Fibroblast of gingiva (primary cell): ENCODE measurements at regions not wholly inside any gene's neighbourhood (a gene's known extent, or its start where the extent isn't known, plus 50 kb on each side); places are given as distances from the start of the nearest gene placed in this dataset.

ENCODE experiments used
- DNase-seq: peaks from one replicate; pipeline ENCODE4 v3.0.0-alpha.2; 2011; ENCODE audit warnings: low read depth

DNA sequence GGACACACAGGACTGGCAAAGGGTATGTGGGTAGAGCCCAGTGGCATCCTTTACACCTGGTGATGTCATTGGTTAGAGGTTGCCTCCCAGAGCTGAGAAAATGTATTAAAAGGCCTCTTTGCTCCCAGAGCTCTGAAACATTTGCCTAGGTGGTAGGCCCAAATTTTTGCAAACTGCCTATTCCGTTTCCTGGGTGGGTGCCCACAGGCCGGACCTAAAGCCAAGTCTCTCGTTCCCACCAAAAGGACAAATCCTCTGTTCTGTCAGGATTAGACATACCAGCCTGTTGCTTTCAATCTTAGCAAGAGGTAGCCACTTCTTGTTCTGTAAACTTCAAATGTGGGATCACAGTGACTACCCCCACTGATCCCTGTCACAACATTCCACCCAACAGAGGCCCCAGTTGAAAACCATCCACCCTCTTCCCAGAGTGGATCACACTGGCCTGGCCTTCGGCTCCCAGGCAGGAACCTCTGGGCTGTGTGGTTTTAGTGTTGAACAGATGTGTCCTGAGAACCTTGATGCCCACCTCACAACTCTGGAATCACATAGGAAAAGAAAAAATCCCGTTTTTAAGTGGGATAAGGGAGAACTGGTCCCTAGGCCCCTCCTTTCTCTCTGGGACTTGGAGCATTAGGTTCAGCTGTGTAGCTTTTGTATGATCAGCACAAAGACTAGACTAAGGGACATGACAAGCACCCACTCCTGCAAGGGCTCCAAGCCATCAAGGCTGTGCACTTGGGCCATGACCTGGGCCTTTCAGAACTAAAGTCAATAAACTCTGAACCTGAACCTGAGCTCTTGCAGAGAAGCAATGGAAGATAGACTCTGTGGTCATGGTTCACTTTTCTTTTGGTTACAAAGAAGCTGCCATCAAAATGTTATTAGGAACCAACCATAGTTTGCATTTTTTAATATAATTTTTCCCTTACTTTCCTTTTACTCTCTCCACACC lies 211.3 kb downstream of the CYP26B1 start:
- DNase-seq: no peak

GRCh38 chr2:71935262-71935848 lies 212.3 kb downstream of the CYP26B1 start:
- DNase-seq: peak; percentile 79

GRCh38 chr2:71934595-71935261 lies 212.9 kb downstream of the CYP26B1 start:
- peak; percentile 67 for DNase-seq

DNA sequence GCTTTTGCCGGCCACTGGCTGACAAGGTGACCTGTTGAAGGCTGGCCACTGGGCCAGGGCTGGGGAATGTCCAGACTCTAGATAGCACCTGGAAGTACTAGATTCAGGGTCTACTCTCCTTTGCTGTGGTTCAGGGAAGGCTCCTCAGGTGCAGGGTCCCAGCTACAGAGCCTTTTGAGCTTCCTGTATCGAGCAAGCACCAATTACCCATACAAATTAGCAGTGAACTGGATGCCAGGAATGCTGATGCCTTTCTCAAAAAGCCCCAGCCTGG lies 213.4 kb downstream of the CYP26B1 start:
- DNase-seq: no peak

- peak; percentile 51 for DNase-seq
Measured at GRCh38 chr2:71933467-71934319, 214.0 kb downstream of the CYP26B1 start.

DNA sequence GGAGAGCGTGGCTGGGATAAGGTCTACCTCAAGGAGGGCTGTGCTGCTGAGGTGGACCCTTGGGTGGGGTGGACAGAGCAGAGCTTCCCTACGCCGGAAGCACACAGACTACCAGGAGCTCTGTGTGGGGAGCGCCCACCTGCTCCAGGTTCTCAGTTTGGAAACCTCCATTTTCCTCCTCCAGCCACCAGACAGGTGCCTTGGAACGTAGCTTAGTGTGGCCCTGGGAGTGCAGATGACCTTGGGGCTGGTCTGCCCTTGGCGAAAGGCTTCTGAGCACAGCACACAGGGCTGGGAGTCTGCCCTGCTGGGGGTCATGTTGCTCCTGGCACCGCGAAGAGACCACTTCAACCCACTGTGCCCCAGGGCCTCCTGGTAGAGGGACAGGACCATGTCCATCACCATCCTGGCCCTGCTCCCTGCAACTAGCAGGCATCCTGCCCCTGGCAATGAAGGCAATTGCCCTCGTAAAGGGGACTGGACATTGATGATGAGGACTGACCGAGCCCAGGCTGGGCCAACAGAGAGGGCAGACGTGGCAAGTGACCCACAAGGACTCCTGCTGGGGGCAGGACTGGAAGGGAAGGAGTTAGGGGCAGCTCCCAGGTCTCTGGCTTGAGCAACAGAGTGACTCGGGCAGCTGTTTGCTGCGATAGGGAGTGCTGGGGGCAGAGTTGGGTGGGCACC lies 214.7 kb downstream of the CYP26B1 start:
- no peak for DNase-seq

DNA sequence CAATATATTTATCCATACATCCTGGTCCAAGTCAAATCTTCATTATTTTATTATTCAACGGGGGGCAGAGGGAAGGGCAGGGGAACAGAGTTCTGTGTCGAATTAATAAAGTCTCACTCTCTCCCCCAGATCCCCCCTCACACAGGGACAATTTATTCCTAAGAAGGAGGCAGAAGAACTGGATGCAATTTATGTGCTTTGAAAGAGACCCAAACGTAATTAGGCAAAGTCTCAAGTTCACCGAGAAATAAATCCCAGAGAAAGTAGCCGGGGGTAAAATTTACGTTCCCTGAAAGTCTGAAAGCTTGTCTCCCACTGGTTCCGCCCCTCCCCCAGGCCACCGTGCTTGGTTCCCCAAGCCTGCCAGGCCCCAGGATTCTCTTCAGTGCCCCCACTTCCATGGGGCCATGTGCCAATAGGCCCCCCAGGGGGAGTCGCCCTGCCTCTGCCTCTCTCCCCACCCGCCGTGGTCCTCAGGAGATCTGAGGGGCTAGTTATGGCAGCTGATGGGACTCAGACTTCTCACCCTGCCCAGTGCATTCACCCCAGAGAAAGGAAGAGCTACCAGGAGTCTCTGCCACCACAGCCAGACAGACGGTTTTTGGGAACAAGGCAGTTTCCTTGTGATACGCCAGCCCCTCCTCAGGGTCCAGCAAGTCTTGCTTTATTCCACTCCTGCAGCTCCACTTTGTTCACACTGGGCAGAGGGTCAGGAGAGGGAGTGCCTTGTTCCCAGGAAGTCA lies 215.5 kb downstream of the CYP26B1 start:
- DNase-seq: no peak

GRCh38 chr2:71930049-71930681 lies 217.5 kb downstream of the CYP26B1 start:
- peak; percentile 83 for DNase-seq

DNA sequence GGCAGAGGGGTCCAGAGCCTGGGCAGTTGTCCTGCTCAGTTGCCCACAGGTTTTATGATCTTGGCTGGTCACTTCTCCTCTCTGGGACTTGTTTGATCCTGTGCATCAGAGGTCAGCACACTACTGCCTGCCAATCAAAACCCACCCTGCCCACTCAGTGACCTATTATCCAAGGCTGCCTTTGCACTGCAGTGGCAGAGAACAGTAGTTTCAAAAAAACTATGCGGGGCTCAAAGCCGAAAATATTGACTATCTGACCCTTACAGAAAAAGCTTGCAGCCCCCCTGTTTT lies 218.2 kb downstream of the CYP26B1 start:
- DNase-seq: no peak

GRCh38 chr2:71928734-71929481 lies 218.8 kb downstream of the CYP26B1 start:
- no peak for DNase-seq

DNA sequence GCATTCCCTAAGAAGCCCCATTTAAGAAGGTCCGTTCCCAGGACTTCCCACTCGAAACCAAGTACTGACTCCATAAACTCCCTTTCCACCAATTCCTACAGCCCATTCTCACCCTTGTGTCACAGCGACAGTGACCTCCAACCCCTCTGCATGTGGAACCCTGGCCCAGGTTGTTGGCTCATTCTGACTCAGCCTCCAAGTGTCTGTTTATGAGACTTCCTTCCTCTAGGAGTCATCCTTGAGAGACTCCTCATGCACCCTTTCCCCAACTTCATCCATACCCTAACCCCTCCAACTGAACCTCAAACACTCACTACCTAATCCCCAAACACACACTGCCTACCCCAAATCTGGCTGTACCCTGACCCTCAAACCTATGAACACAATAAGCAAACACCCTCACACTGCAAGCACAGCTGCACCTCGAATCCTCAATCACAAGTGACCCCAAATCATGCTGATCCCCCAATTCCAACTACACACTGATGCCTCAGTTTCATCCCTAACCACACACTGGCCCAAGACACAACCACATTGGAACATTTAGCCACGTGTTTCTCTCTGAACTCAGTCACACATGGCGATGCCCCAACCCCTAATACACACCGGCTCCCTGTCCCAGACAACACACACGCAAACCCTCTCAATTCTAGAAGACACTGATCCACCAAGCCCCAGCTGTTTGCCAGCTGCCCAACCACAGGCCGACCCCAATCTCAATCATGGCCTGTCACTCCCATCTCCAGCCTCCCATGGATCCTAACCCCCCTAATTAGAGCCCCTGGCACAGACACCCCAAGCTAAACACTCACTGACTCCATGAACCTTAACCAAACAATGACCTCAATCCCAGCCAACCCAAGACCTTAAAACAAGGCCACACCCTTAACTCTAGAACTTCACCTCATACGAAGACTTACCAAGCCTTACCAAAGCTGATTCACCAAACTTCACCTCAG lies 219.6 kb downstream of the CYP26B1 start:
- DNase-seq: no peak

DNA sequence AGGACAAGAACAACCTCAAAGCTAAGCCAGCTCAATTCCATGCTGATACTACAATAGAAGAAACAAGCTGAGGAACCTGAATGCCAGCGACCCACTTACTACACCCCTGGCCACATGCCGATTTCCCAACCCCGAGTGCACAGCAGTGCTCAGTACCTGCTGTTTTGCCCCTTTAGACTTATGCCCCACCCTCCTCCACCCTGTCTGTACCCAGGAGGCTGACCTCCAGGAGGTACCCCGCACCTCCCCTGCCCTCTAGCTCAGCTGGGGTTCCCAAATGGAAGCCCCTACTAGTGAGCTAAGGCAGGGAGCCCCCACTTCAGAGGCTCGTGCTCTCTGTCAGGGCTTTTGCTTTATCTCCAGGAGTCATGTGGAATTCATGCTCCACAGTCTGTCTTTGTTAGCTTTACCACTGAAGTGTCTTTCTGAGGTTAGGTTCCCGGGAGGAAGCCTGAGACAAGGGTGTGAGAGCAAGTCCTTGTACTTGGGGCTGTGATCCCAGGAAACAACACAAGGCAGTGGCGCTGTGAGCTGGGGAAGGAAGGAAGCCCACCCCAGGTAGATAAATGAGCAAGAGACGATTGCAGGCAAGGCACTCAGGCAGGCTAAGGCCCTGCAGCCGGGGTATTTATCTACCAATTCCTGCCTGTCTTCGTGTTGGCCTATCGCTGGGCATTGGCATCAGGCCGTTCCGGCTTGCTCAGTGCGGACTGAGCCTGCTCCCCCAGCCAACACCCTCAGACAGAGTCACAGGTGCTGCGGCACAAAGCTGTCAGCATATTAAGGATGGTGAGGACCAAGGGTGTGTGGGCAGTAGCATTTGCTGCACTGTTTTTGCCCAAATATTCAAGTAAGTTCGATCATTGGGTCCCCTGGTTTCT lies 220.5 kb downstream of the CYP26B1 start:
- DNase-seq: no peak

GRCh38 chr2:71926089-71926447 lies 221.6 kb downstream of the CYP26B1 start:
- no peak for DNase-seq

- DNase-seq: no peak
Measured at GRCh38 chr2:71925268-71926088, 222.2 kb downstream of the CYP26B1 start.

DNA sequence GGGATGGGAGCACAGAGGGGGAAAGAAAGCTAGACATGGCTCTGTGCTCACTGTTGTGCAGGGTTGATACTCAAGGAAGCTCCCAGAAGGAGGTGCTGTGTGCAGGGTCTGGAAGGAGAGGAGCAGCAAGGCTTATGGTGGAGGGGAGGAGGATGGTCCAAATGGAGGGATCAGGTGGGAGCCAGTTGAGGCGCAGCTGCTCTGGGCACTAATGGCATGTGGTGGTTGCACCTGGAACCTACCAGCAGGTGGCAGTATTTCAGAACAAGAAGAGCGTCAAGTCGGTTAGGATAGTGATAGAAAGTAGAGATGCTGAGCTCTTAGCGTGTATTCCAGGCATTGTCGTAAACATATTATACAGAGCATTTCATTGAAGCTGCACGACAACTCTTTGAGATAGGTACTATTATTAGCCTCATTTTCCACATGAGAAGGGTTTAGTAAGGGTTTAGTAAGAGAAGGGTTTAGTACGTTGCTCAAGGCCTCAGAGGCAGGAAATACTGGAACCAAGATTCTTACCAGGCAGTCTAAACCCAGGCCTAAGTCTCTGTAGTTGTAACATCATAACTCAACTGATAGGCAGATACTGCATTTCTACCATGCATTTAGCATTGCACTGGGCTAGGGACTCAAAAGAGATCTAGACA lies 223.7 kb downstream of the CYP26B1 start:
- peak; percentile 27 for DNase-seq

GRCh38 chr2:71923143-71923525 lies 224.5 kb downstream of the CYP26B1 start:
- DNase-seq: peak; percentile 73
